A549 (cell line): ENCODE measurements at regions not wholly inside any gene's neighbourhood (a gene's known extent, or its start where the extent isn't known, plus 50 kb on each side); places are given as distances from the start of the nearest gene placed in this dataset.

Experiments used
- ATAC-seq, 2 experiments: fragments of 200-7000 bp in 1 of 2; fragments of >200 bp in 1 of 2; cut with Nextera tagmentation in 1 of 2; cut with Tn5 transposase in 1 of 2; 3 replicates each; pipeline versions ENCODE4 v1.8.0 to v1.9.1; 2018 to 2020; ENCODE audit warnings: mild to moderate bottlenecking in 1 of 2, moderate library complexity in 1 of 2
- CTCF ChIA-PET: fragments of 300-600 bp; sonication (Branson Sonifier 250); formaldehyde crosslinking; extraction: SDS; loops from one replicate; lab custom pipeline; 2021; ENCODE audit warnings: antibody characterized with exemption, inconsistent platforms; lab: Yijun Ruan, JAX
- POLR2A ChIA-PET: fragments of 350-600 bp; formaldehyde crosslinking; extraction: SDS; loops from one replicate; lab custom pipeline; 2021; ENCODE audit warnings: antibody characterized with exemption, inconsistent platforms; lab: Yijun Ruan, JAX
- DNase-seq, 2 experiments: peaks; one replicate each; pipeline versions ENCODE4 v3.0.0 to v3.0.0-alpha.2; 2011 to 2016; ENCODE audit warnings: low read depth in 1 of 2, low spot score in 1 of 2
- FAIRE-seq: peaks from 2 replicates; lab custom pipeline; 2011; peaks lifted over from hg19 to GRCh38; lab: Jason Lieb, UNC
- H3K27ac ChIP-seq, 2 experiments: fragments of >200 bp; sonication (Bioruptor Twin); formaldehyde crosslinking; 3 replicates each; pipeline ENCODE4 v1.5.1; 2016 to 2017
- H3K4me1 ChIP-seq: fragments of >200 bp; sonication (Bioruptor Twin); formaldehyde crosslinking; 3 replicates; pipeline ENCODE4 v1.6.1; 2016
- H3K4me2 ChIP-seq: fragments of >200 bp; sonication (Bioruptor Twin); formaldehyde crosslinking; 3 replicates; pipeline ENCODE4 v1.6.1; 2016
- H3K4me3 ChIP-seq: fragments of >200 bp; sonication (Bioruptor Twin); formaldehyde crosslinking; 3 replicates; pipeline ENCODE4 v1.5.1; 2016
- H3K9me3 ChIP-seq: fragments of >200 bp; sonication (Bioruptor Twin); formaldehyde crosslinking; 3 replicates; pipeline ENCODE4 v1.6.1; 2016
- BCL3 ChIP-seq: fragments of >200 bp; sonication (Bioruptor Twin); formaldehyde crosslinking; IDR thresholded peaks from 3 replicates; pipeline ENCODE4 v1.6.1; 2016
- BHLHE40 ChIP-seq: IDR thresholded peaks from 2 replicates; pipeline ENCODE4 v1.6.1; 2012; ENCODE audit warnings: low read depth, low read length, inconsistent platforms
- CHD4 ChIP-seq: fragments of 200-600 bp; sonication (generic); IDR thresholded peaks from 2 replicates; pipeline ENCODE4 v1.6.1; 2016; ENCODE audit warnings: antibody characterized with exemption, mild to moderate bottlenecking, borderline replicate concordance
- EHF ChIP-seq: fragments of 250-450 bp; sonication (Bioruptor Pico); IDR thresholded peaks from 2 replicates; pipeline ENCODE4 v1.5.0; 2020; ENCODE audit warnings: mild to moderate bottlenecking
- EP300 ChIP-seq, 2 experiments: fragments of >200 bp; sonication (Bioruptor Twin); formaldehyde crosslinking; IDR thresholded peaks; 2 replicates in 1 of 2; 3 replicates in 1 of 2; pipeline ENCODE4 v1.6.1; 2016 to 2017
- FOSL2 ChIP-seq, 2 experiments: fragments of 450-650 bp in 1 of 2; fragments of >200 bp in 1 of 2; sonication (Bioruptor Twin) in 1 of 2; formaldehyde crosslinking; IDR thresholded peaks; 2 replicates each; pipeline versions ENCODE4 v1.5.0 to v1.6.1; 2016 to 2020; ENCODE audit warnings: mild to moderate bottlenecking in 1 of 2, moderate library complexity in 1 of 2
- HEYL ChIP-seq: fragments of 250-450 bp; sonication (Bioruptor Pico); IDR thresholded peaks from 2 replicates; pipeline ENCODE4 v1.8.0; 2021; ENCODE audit warnings: mild to moderate bottlenecking, moderate library complexity
- HMGXB4 ChIP-seq: fragments of 250-450 bp; sonication (Bioruptor Pico); IDR thresholded peaks from 2 replicates; pipeline ENCODE4 v1.5.0; 2021; ENCODE audit warnings: mild to moderate bottlenecking, moderate library complexity, borderline replicate concordance
- HOXA7 ChIP-seq: fragments of 250-450 bp; sonication (Bioruptor Pico); IDR thresholded peaks from 2 replicates; pipeline ENCODE4 v1.5.0; 2020; ENCODE audit warnings: mild to moderate bottlenecking, moderate library complexity
- MAFK ChIP-seq: fragments of 450-650 bp; IDR thresholded peaks from 2 replicates; pipeline ENCODE4 v1.6.1; 2014; ENCODE audit not compliant: partially characterized antibody
- MYC ChIP-seq: IDR thresholded peaks from 2 replicates; pipeline ENCODE4 v1.6.1; 2012; ENCODE audit warnings: mild to moderate bottlenecking, inconsistent platforms, low read length, improper control_type of control experiment, borderline replicate concordance
- NPAS2 ChIP-seq: fragments of 250-450 bp; sonication (Bioruptor Pico); IDR thresholded peaks from 2 replicates; pipeline ENCODE4 v1.8.0; 2022; ENCODE audit warnings: mild to moderate bottlenecking, moderate library complexity, borderline replicate concordance
- NR3C1 ChIP-seq: fragments of >200 bp; sonication (Bioruptor Twin); formaldehyde crosslinking; IDR thresholded peaks from 3 replicates; pipeline ENCODE4 v1.6.1; 2017
- PBX3 ChIP-seq: IDR thresholded peaks from 2 replicates; pipeline ENCODE4 v1.6.1; 2012
- POLR2A ChIP-seq: IDR thresholded peaks from 2 replicates; pipeline ENCODE4 v1.6.1; 2012; ENCODE audit warnings: mild to moderate bottlenecking, low read length
- RAD21 ChIP-seq, 2 experiments: fragments of >200 bp in 1 of 2; sonication (Bioruptor Twin) in 1 of 2; formaldehyde crosslinking in 1 of 2; IDR thresholded peaks in 1 of 2; conservative IDR thresholded peaks in 1 of 2; 2 replicates in 1 of 2; 3 replicates in 1 of 2; pipeline ENCODE4 v1.6.1; 2012 to 2018; ENCODE audit warnings: inconsistent platforms in 1 of 2
- RFX5 ChIP-seq: fragments of 450-650 bp; IDR thresholded peaks from 2 replicates; pipeline ENCODE4 v1.7.1; 2014; ENCODE audit warnings: antibody characterized with exemption, mild to moderate bottlenecking, moderate library complexity
- RNF2 ChIP-seq: fragments of 200-600 bp; sonication (generic); IDR thresholded peaks from 2 replicates; pipeline ENCODE4 v1.6.1; 2016; ENCODE audit warnings: low read depth, mild to moderate bottlenecking, antibody characterized with exemption, moderate library complexity, borderline replicate concordance
- SMC3 ChIP-seq: fragments of >200 bp; sonication (Bioruptor Twin); formaldehyde crosslinking; IDR thresholded peaks from 3 replicates; pipeline ENCODE4 v1.6.1; 2018; ENCODE audit warnings: inconsistent platforms
- SREBF2 ChIP-seq: fragments of 450-650 bp; IDR thresholded peaks from 2 replicates; pipeline ENCODE4 v1.6.1; 2014; ENCODE audit warnings: mild to moderate bottlenecking, moderate library complexity
- TFCP2L1 ChIP-seq: fragments of 250-450 bp; sonication (Bioruptor Pico); IDR thresholded peaks from 2 replicates; pipeline ENCODE4 v1.5.0; 2021; ENCODE audit warnings: mild to moderate bottlenecking
- ZC3H11A ChIP-seq: fragments of 450-650 bp; IDR thresholded peaks from 2 replicates; pipeline ENCODE4 v1.6.1; 2014; ENCODE audit warnings: antibody characterized with exemption, mild to moderate bottlenecking
- ZNF302 ChIP-seq: fragments of 250-450 bp; sonication (Bioruptor Pico); IDR thresholded peaks from 2 replicates; pipeline ENCODE4 v1.9.0; 2021; ENCODE audit warnings: inconsistent platforms, mild to moderate bottlenecking, moderate library complexity
- ZSCAN20 ChIP-seq: fragments of 250-450 bp; sonication (Bioruptor Pico); IDR thresholded peaks from 2 replicates; pipeline ENCODE4 v1.8.0; 2022; ENCODE audit warnings: mild to moderate bottlenecking, moderate library complexity
- WGBS: methylation state at CpG from one replicate; pipeline ENCODE4 v1.1.6; 2017; ENCODE audit errors: missing lambda C conversion rate; 5-methylcytosine and 5-hydroxymethylcytosine counted together

- ATAC-seq (no peak), DNase-seq (no peak), FAIRE-seq (no peak)
- Histone ChIP-seq H3K4me1 (no peaks in the 10 kb centered on the region), H3K4me2 (no peak overlapping the region), H3K9me3 (no peaks in the 10 kb centered on the region), H3K27ac (no peak overlapping the region), H3K4me3 (no peak overlapping the region)
- TF ChIP-seq BCL3 = no peak
- TF ChIP-seq HMGXB4 = no peak
- no peak for TF ChIP-seq BHLHE40
- TF ChIP-seq RFX5 = no peak
- ChIA-PET CTCF (no interaction called here), POLR2A (no interaction called here)
- 8% methylated on average over 1 of the region's 1 CpG for WGBS
Measured at GRCh38 chr2:17146358-17146757, 371.9 kb downstream of the RAD51AP2 start.

GRCh38 chr2:17136877-17137276 lies 381.4 kb downstream of the RAD51AP2 start:
- ChIA-PET POLR2A (no interaction called here), CTCF (no interaction called here)
- FAIRE-seq (no peak), ATAC-seq (no peak), DNase-seq (no peak)
- no peaks in the 10 kb centered on the region for H3K4me1 ChIP-seq
- H3K27ac ChIP-seq = no peak overlapping the region
- WGBS = 13% methylated on average over 2 of the region's 2 CpGs
- no peaks in the 10 kb centered on the region for H3K9me3 ChIP-seq
- H3K4me3 ChIP-seq = no peak overlapping the region
- H3K4me2 ChIP-seq = no peak overlapping the region
- TF ChIP-seq NPAS2 = no peak
- TF ChIP-seq EP300 (IDR thresholded peaks at IDR 0.05) = no peak
- TF ChIP-seq NR3C1 = no peak
- TF ChIP-seq SMC3 = no peak
- TF ChIP-seq MAFK = no peak
- TF ChIP-seq POLR2A = no peak
- TF ChIP-seq RNF2 = no peak
- no peak for TF ChIP-seq FOSL2 (IDR thresholded peaks at IDR 0.05)
- TF ChIP-seq FOSL2 (CRISPR knock-in tag; IDR thresholded peaks at IDR 0.05) = no peak
- no peak for TF ChIP-seq PBX3
- no peak for TF ChIP-seq TFCP2L1 (CRISPR knock-in tag)
- TF ChIP-seq ZSCAN20 (CRISPR knock-in tag) = no peak
- no peak for TF ChIP-seq MYC

GRCh38 chr2:17136231-17136630 lies 382.0 kb downstream of the RAD51AP2 start:
- CTCF ChIA-PET = no interaction called here
- DNase-seq = no peak
- H3K9me3 ChIP-seq = no peaks in the 10 kb centered on the region
- no peak overlapping the region for H3K4me3 ChIP-seq
- POLR2A ChIA-PET = no interaction called here
- H3K4me2 ChIP-seq = no peak overlapping the region
- no peak for FAIRE-seq
- WGBS = 3% methylated on average over 3 of the region's 3 CpGs
- TF ChIP-seq RAD21 (conservative IDR thresholded peaks at IDR 0.05 in 1 of 2, IDR thresholded peaks at IDR 0.05 in 1 of 2) = no peak
- no peak for TF ChIP-seq CHD4
- TF ChIP-seq ZSCAN20 (CRISPR knock-in tag) = no peak
- TF ChIP-seq ZC3H11A = no peak
- TF ChIP-seq EHF = no peak
- no peak for TF ChIP-seq HOXA7 (CRISPR knock-in tag)
- TF ChIP-seq HEYL = no peak
- TF ChIP-seq RFX5 = no peak
- TF ChIP-seq SREBF2 = no peak
- TF ChIP-seq ZNF302 (CRISPR knock-in tag) = no peak
- no peak overlapping the region for H3K27ac ChIP-seq
- no peaks in the 10 kb centered on the region for H3K4me1 ChIP-seq
- ATAC-seq = no peak
